GM23248 (cell line): ENCODE measurements at regions not wholly inside any gene's neighbourhood (a gene's known extent, or its start where the extent isn't known, plus 50 kb on each side); places are given as distances from the start of the nearest gene placed in this dataset.
"Not testable (repeated sequence)": the region's sequence is repeated elsewhere in the genome, so short reads cannot be mapped to it uniquely, and the experiment has no call there.

Experiments
- DNase-seq: peaks from one replicate; pipeline ENCODE4 v3.0.0-alpha.2; 2015
- H2AFZ ChIP-seq: fragments of 200-600 bp; sonication (generic); 2 replicates; pipeline ENCODE4 v1.6.1; 2016; ENCODE audit warnings: antibody characterized with exemption
- H3F3A ChIP-seq: fragments of 200-600 bp; sonication (generic); 2 replicates; pipeline ENCODE4 v1.6.1; 2016; ENCODE audit warnings: mild to moderate bottlenecking, antibody characterized with exemption, mixed run types; ENCODE audit not compliant: insufficient read depth
- H3K27ac ChIP-seq: fragments of 200-600 bp; sonication (generic); 2 replicates; pipeline ENCODE4 v1.5.1; 2016; ENCODE audit warnings: mild to moderate bottlenecking
- H3K27me3 ChIP-seq: fragments of 200-600 bp; sonication (generic); replicated peaks from 2 replicates; pipeline ENCODE4 v1.6.1; 2016; ENCODE audit warnings: mild to moderate bottlenecking; ENCODE audit not compliant: insufficient read depth
- H3K36me3 ChIP-seq: fragments of 200-600 bp; sonication (generic); 2 replicates; pipeline ENCODE4 v1.6.1; 2016; ENCODE audit warnings: low read depth, mild to moderate bottlenecking
- H3K4me1 ChIP-seq: fragments of 200-600 bp; sonication (generic); 2 replicates; pipeline ENCODE4 v1.6.1; 2016; ENCODE audit warnings: mild to moderate bottlenecking; ENCODE audit not compliant: insufficient read depth
- H3K4me2 ChIP-seq: fragments of 200-600 bp; sonication (generic); one replicate; pipeline ENCODE4 v1.6.1; 2016; ENCODE audit warnings: mild to moderate bottlenecking; ENCODE audit not compliant: unreplicated experiment
- H3K4me3 ChIP-seq: fragments of 200-600 bp; sonication (generic); 2 replicates; pipeline ENCODE4 v1.5.1; 2016; ENCODE audit warnings: mild to moderate bottlenecking
- H3K79me2 ChIP-seq: fragments of 200-600 bp; sonication (generic); 2 replicates; pipeline ENCODE4 v1.6.1; 2016; ENCODE audit warnings: mild to moderate bottlenecking; ENCODE audit not compliant: insufficient read depth
- H3K9ac ChIP-seq: fragments of 200-600 bp; sonication (generic); 2 replicates; pipeline ENCODE4 v1.6.1; 2016; ENCODE audit warnings: mild to moderate bottlenecking
- H3K9me2 ChIP-seq: fragments of 200-600 bp; sonication (generic); 2 replicates; pipeline ENCODE4 v1.6.1; 2016; ENCODE audit warnings: mixed run types, mild to moderate bottlenecking, moderate library complexity; ENCODE audit not compliant: insufficient read depth
- H3K9me3 ChIP-seq: fragments of 200-600 bp; sonication (generic); one replicate; pipeline ENCODE4 v1.6.1; 2017; ENCODE audit warnings: low read depth
- H4K20me1 ChIP-seq: fragments of 200-600 bp; sonication (generic); 2 replicates; pipeline ENCODE4 v1.6.0; 2016; ENCODE audit not compliant: insufficient read depth
- EZH2phosphoT487 ChIP-seq: fragments of 200-600 bp; sonication (generic); IDR thresholded peaks from 2 replicates; pipeline ENCODE4 v1.6.1; 2018; ENCODE audit warnings: antibody characterized with exemption, moderate library complexity, mild to moderate bottlenecking, low read depth; ENCODE audit not compliant: insufficient read depth
- WGBS, 2 experiments: methylation state at CpG; one replicate each; pipeline ENCODE4 v1.1.6; 2015 to 2017; ENCODE audit warnings: low lambda C conversion rate in 2 of 2, low coverage in 1 of 2; ENCODE audit errors: missing lambda C conversion rate in 2 of 2; 5-methylcytosine and 5-hydroxymethylcytosine counted together
- in situ Hi-C: fragments of 300-500 bp; cut with MboI; formaldehyde crosslinking; loops from 2 replicates; pipeline ENCODE4 v1.15.0; 2020
- small RNA-seq: library from RNA; depleted of rRNA; stranded (forward); fragments of <200 nt; gene quantifications from one replicate; pipeline ENCODE3, GENCODE V24; 2014; ENCODE audit warnings: low read depth, low replicate concordance

DNA sequence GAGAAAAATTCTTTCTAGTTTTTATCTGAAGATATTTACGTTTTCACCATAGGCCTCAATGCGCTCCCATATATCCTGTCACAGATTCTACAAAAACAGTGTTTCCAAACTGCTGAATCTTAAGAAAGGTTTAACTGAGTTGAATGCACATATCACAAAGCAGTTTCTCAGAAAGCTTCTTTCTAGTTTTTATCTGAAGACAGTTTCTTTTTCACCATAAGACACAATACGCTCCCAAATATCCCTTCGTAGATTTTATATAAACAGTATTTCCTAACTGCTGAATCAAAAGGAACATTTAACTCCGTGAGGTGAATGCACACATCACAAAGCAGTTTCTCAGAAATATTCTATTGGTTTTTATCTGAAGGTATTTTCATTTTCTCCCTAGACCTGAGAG, 385.5 kb downstream of the ALG10 start:
- H3K4me3 ChIP-seq, result no peak overlapping the region
- WGBS, 2 experiments, result 65 to 67% methylated on average over 5 of the region's 5 CpGs
- H3K27me3 ChIP-seq, result no peaks in the 10 kb centered on the region
- no peak overlapping the region for H3K4me2 ChIP-seq
- no peak for TF ChIP-seq EZH2phosphoT487
- no peaks in the 10 kb centered on the region for H3K79me2 ChIP-seq
- H3K36me3 ChIP-seq, result no peaks in the 10 kb centered on the region
- H3K9me3 ChIP-seq, result no peaks in the 10 kb centered on the region
- in situ Hi-C loops, result no loop called here
- no peaks in the 10 kb centered on the region for H3F3A ChIP-seq
- H4K20me1 ChIP-seq, result no peaks in the 10 kb centered on the region
- no peak overlapping the region for H3K9ac ChIP-seq
- H2AFZ ChIP-seq, result no peak overlapping the region
- no peak for DNase-seq
- H3K27ac ChIP-seq, result no peak overlapping the region
- H3K9me2 ChIP-seq, result no peaks in the 10 kb centered on the region
- no peaks in the 10 kb centered on the region for H3K4me1 ChIP-seq

DNA sequence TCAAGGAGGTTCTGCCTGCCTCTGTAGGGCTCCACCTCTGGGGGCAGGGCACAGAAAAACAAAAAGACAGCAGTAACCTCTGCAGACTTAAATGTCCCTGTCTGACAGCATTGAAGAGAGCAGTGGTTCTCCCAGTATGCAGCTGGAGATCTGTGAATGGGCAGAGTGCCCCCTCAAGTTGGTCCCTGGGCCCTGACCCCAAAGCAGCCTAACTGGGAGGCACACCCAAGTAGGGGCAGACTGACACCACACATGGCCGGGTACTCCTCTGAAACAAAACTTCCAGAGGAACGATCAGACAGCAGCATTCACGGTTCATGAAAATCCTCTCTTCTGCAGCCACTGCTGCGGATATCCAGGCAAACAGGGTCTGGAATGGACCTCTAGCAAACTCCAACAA, 409.2 kb downstream of the ALG10 start:
- H3K4me1 ChIP-seq, H3K4me3 ChIP-seq, in situ Hi-C loops, H3K9ac ChIP-seq, H3K27ac ChIP-seq, H4K20me1 ChIP-seq, H3K4me2 ChIP-seq, H3K27me3 ChIP-seq, H2AFZ ChIP-seq, H3K9me3 ChIP-seq, DNase-seq, H3K9me2 ChIP-seq, H3K36me3 ChIP-seq, H3F3A ChIP-seq, H3K79me2 ChIP-seq: not testable (repeated sequence)
- WGBS, 2 experiments, result 30% methylated on average over 4 of the region's 4 CpGs

Small RNAs in the stretch of these regions (small RNA-seq; reads per million reads assigned to genes)
- 0.19 reads per million for gene RNA5SP357
